DND-41 (cell line): ENCODE measurements at regions not wholly inside any gene's neighbourhood (a gene's known extent, or its start where the extent isn't known, plus 50 kb on each side); places are given as distances from the start of the nearest gene placed in this dataset.

Experiments
- EZH2 ChIP-seq: IDR thresholded peaks from 3 replicates; pipeline ENCODE4 v1.6.1; 2012; ENCODE audit warnings: borderline replicate concordance, low read depth, mild to moderate bottlenecking, moderate library complexity, low read length, inconsistent platforms; ENCODE audit not compliant: severe bottlenecking
- TF ChIP-seq, protein P1 (sequence below): IDR thresholded peaks from 2 replicates; pipeline ENCODE4 v1.5.1; 2012; ENCODE audit warnings: borderline replicate concordance, low read length, moderate library complexity, mild to moderate bottlenecking; ENCODE audit not compliant: poor library complexity, severe bottlenecking; ENCODE audit errors: extremely low read depth

DNA sequence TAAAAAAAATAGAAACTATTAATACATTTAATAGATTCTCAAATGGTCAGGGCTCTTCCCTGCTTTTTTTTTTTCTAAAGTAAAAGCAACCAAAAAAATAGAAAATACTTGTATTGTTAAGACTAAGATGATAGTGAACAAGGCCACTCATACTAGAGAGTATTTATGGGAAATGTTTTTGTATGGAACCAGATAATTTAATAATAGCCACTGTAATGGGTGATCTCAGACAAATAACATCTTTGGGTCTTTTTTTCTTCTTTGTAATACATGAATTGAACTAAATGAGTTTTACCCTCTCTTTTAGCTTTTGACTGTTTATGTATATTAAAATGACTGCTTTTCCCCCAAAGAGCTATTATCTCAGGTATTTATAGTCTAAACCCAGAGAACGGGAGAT lies 92.1 kb upstream of the ELOVL6 start:
- TF ChIP-seq, protein P1, sequence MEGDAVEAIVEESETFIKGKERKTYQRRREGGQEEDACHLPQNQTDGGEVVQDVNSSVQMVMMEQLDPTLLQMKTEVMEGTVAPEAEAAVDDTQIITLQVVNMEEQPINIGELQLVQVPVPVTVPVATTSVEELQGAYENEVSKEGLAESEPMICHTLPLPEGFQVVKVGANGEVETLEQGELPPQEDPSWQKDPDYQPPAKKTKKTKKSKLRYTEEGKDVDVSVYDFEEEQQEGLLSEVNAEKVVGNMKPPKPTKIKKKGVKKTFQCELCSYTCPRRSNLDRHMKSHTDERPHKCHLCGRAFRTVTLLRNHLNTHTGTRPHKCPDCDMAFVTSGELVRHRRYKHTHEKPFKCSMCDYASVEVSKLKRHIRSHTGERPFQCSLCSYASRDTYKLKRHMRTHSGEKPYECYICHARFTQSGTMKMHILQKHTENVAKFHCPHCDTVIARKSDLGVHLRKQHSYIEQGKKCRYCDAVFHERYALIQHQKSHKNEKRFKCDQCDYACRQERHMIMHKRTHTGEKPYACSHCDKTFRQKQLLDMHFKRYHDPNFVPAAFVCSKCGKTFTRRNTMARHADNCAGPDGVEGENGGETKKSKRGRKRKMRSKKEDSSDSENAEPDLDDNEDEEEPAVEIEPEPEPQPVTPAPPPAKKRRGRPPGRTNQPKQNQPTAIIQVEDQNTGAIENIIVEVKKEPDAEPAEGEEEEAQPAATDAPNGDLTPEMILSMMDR: no peak
- TF ChIP-seq EZH2: no peak
